Right lobe of liver (tissue), 6 donors: ENCODE measurements at regions not wholly inside any gene's neighbourhood (a gene's known extent, or its start where the extent isn't known, plus 50 kb on each side); places are given as distances from the start of the nearest gene placed in this dataset.

ENCODE experiments used
- ATAC-seq, 4 donors: fragments of 200-7000 bp; cut with Tn5 transposase; one replicate each; pipeline ENCODE4 v1.9.1; 2020; ENCODE audit warnings: mild to moderate bottlenecking in 4 of 4, moderate library complexity in 4 of 4
- DNase-seq, 3 donors: peaks; one replicate each; pipeline ENCODE4 v3.0.0-alpha.2; 2020
- H3K27ac ChIP-seq, 3 donors: fragments of 200-600 bp; one replicate each; pipeline ENCODE4 v1.8.0; 2022
- H3K27me3 ChIP-seq, 2 donors: fragments of 200-600 bp; one replicate each; pipeline ENCODE4 v1.8.0; 2022
- H3K36me3 ChIP-seq, 4 donors: fragments of 200-600 bp; sonication (generic) in 1 of 4; one replicate each; pipeline versions ENCODE4 v1.5.1 to v1.8.0; 2017 to 2022; ENCODE audit warnings: control low read depth in 1 of 4
- H3K4me1 ChIP-seq, 4 donors: fragments of 200-600 bp; sonication (generic) in 1 of 4; one replicate each; pipeline versions ENCODE4 v1.5.1 to v1.8.0; 2017 to 2022; ENCODE audit warnings: control low read depth in 1 of 4
- H3K4me3 ChIP-seq, 3 donors: fragments of 200-600 bp; one replicate each; pipeline ENCODE4 v1.8.0; 2022
- H3K9me3 ChIP-seq, 4 donors: fragments of 200-600 bp; sonication (generic) in 1 of 4; one replicate each; pipeline versions ENCODE4 v1.5.1 to v1.8.0; 2017 to 2022; ENCODE audit warnings: control low read depth in 1 of 4
- POLR2A ChIP-seq: fragments of 450-650 bp; IDR thresholded peaks from one replicate; pipeline ENCODE4 v1.6.1; 2017; ENCODE audit warnings: antibody characterized with exemption, mild to moderate bottlenecking
- WGBS: methylation state at CpG from one replicate; pipeline ENCODE4 v1.1.6; 2018; ENCODE audit warnings: low coverage, low lambda C conversion rate; ENCODE audit not compliant: insufficient coverage; ENCODE audit errors: missing lambda C conversion rate; 5-methylcytosine and 5-hydroxymethylcytosine counted together
- intact Hi-C, 2 donors: fragments of 100-400 bp; cut with DNase I; formaldehyde crosslinking; loops; one replicate each; pipeline versions ENCODE4 v1.11.2 to v1.14.1; 2022
- TF ChIP-seq, protein P1 (sequence below), 4 donors: fragments of 200-600 bp in 3 of 4; fragments of 450-650 bp in 1 of 4; IDR thresholded peaks; one replicate each; pipeline versions ENCODE4 v1.5.1 to v1.8.0; 2016 to 2022; ENCODE audit warnings: antibody characterized with exemption in 4 of 4, mild to moderate bottlenecking in 2 of 4
- donor health status: DM: no; HTN: yes; CAD: no.
- donor health status: DM: no; HTN: no; CAD: no.
- donor health status: DM: no; HTN: no; CAD: no.
- donor health status: DM: no; HTN: yes; CAD: no.
- donor health status: DM: no; HTN: yes; CAD: no.

DNA sequence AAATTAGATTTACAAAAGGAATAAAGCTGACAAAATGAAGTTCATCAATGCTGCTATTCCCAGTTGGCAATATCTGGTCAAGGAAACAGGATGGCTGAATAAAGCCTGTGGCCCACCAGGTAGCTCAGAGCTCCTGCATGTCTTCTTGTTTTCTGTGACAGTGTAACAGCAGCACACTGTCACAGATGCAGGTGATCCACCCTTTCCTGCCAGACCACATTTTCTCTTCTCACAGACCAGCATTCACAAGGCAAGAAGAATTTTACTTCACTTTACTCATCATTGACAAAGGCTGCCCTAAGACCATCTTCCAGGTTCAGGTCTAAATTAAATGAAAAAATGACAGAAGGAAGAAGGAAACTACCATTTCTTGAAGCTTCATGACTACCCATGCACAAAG is 166.2 kb upstream of the MEIS1 start:
- intact Hi-C loops = no loop called here
- H3K4me3 ChIP-seq = no peak overlapping the region
- no peak overlapping the region for H3K27ac ChIP-seq
- DNase-seq = no peak
- H3K4me1 ChIP-seq = no peaks in the 10 kb centered on the region
- TF ChIP-seq POLR2A = no peak
- TF ChIP-seq, protein P1, sequence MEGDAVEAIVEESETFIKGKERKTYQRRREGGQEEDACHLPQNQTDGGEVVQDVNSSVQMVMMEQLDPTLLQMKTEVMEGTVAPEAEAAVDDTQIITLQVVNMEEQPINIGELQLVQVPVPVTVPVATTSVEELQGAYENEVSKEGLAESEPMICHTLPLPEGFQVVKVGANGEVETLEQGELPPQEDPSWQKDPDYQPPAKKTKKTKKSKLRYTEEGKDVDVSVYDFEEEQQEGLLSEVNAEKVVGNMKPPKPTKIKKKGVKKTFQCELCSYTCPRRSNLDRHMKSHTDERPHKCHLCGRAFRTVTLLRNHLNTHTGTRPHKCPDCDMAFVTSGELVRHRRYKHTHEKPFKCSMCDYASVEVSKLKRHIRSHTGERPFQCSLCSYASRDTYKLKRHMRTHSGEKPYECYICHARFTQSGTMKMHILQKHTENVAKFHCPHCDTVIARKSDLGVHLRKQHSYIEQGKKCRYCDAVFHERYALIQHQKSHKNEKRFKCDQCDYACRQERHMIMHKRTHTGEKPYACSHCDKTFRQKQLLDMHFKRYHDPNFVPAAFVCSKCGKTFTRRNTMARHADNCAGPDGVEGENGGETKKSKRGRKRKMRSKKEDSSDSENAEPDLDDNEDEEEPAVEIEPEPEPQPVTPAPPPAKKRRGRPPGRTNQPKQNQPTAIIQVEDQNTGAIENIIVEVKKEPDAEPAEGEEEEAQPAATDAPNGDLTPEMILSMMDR (IDR thresholded peaks at IDR 0.05) = no peak
- no peaks in the 10 kb centered on the region for H3K36me3 ChIP-seq
- H3K27me3 ChIP-seq = no peaks in the 10 kb centered on the region
- ATAC-seq = no peak
- no peaks in the 10 kb centered on the region for H3K9me3 ChIP-seq

DNA sequence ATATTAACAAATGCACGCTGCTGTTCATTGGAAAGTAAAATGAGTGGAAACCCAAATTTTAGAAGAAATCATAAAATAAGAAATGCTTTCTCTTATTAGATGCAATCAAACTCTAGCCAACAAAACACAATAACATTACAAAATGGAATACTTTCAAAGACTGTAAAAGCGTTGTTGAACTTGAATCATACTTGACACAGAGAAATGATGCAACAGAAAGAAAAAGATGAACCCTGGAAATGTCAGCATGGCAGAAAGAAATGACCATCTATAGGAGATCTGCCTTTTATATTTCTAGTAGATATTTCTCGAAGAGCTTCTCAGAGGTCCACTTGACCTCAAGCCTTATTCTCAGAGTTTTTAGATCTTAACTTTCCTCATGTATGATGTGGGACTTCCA is 170.6 kb upstream of the MEIS1 start:
- intact Hi-C loops = no loop called here
- no peak for DNase-seq
- no peaks in the 10 kb centered on the region for H3K4me1 ChIP-seq
- ATAC-seq = no peak
- no peak for TF ChIP-seq POLR2A
- TF ChIP-seq, protein P1 (IDR thresholded peaks at IDR 0.05) = no peak
- H3K36me3 ChIP-seq = no peaks in the 10 kb centered on the region
- 73% methylated on average over 3 of the region's 3 CpGs for WGBS
- no peaks in the 10 kb centered on the region for H3K9me3 ChIP-seq
- no peak overlapping the region for H3K27ac ChIP-seq
- no peaks in the 10 kb centered on the region for H3K27me3 ChIP-seq
- no peak overlapping the region for H3K4me3 ChIP-seq

DNA sequence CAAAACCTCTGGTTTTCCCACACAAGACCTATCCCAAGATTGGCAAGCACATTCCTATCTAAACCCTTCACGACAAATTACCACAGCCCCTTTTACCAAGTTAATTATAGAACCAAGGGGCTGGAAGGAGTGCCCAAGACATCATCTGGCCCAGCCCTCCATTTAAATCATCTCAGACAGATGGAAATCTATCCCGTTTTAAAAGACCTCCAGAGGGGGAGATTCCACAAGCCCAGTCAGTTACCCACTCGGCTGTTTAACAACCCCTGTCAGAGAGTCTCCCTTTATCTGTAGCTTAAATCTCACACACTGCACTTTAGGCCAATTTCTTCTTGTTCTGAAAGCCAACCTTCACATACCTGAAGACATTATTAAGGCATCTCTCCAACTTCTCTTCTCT is 179.1 kb upstream of the MEIS1 start:
- no peak overlapping the region for H3K4me3 ChIP-seq
- H3K27me3 ChIP-seq = no peaks in the 10 kb centered on the region
- ATAC-seq (no peak), DNase-seq (no peak)
- no peak overlapping the region for H3K27ac ChIP-seq
- intact Hi-C loops = no loop called here
- TF ChIP-seq POLR2A = no peak
- TF ChIP-seq, protein P1 (IDR thresholded peaks at IDR 0.05) = no peak
- H3K4me1 ChIP-seq = no peaks in the 10 kb centered on the region
- WGBS = 46% methylated on average over 3 of the region's 3 CpGs
- no peaks in the 10 kb centered on the region for H3K36me3 ChIP-seq
- no peaks in the 10 kb centered on the region for H3K9me3 ChIP-seq

DNA sequence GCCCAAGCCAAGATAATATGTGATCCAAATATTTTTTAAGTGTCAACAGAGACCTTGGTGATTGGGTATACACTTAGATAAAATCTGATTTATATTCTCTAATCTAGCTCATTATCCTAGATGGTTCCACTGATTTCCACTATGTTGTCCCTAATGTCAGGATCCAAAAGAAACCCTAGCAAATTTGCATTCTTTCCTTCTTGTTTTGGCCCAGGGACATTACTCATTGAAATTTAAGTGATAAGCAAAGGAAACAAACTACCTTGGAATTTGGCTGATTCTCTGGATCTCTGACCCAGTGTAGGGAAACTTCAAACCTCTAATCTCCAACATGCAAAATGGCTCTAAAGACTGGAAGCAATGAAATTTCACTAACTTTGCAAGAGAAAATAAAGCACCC is 179.8 kb upstream of the MEIS1 start:
- no peak for DNase-seq
- TF ChIP-seq POLR2A = no peak
- TF ChIP-seq, protein P1 (IDR thresholded peaks at IDR 0.05) = no peak
- no peak for ATAC-seq
- H3K36me3 ChIP-seq = no peaks in the 10 kb centered on the region
- no peak overlapping the region for H3K27ac ChIP-seq
- intact Hi-C loops = no loop called here
- H3K9me3 ChIP-seq = no peaks in the 10 kb centered on the region
- no peak overlapping the region for H3K4me3 ChIP-seq
- H3K4me1 ChIP-seq = no peaks in the 10 kb centered on the region
- no peaks in the 10 kb centered on the region for H3K27me3 ChIP-seq

DNA sequence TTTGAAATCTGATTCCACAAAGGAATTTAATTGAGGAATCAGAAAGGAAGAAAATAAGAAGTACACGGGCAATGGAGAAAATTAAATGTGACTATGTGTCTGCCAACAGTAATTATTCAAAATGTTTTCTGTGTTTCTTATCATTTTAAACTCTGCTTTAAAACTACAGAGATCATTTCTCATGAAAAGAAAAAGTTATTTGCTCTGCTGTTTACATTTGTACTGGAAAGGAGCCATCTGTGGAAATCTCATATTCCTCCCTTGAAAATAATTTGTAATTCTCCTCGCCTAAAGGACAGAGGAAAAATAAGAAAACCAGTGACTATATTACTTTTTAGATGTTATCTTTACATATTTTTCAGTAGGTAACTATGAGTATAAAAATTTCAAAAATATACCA is 181.9 kb upstream of the MEIS1 start:
- no peaks in the 10 kb centered on the region for H3K4me1 ChIP-seq
- H3K27me3 ChIP-seq = no peaks in the 10 kb centered on the region
- intact Hi-C loops = no loop called here
- ATAC-seq (no peak), DNase-seq (no peak)
- H3K27ac ChIP-seq = no peak overlapping the region
- H3K4me3 ChIP-seq = no peak overlapping the region
- H3K9me3 ChIP-seq = no peaks in the 10 kb centered on the region
- no peaks in the 10 kb centered on the region for H3K36me3 ChIP-seq
- no peak for TF ChIP-seq POLR2A
- TF ChIP-seq, protein P1 (IDR thresholded peaks at IDR 0.05) = no peak
- 44% methylated on average over 2 of the region's 2 CpGs for WGBS
